H7 (cell line): ENCODE measurements at regions not wholly inside any gene's neighbourhood (a gene's known extent, or its start where the extent isn't known, plus 50 kb on each side); places are given as distances from the start of the nearest gene placed in this dataset.

Source experiments
- DNase-seq: peaks from one replicate; pipeline ENCODE4 v3.0.0; 2012
- H3K27me3 ChIP-seq: 2 replicates; pipeline ENCODE4 v1.6.0; 2011; ENCODE audit warnings: mild to moderate bottlenecking, low read length; ENCODE audit not compliant: control insufficient read depth, insufficient read depth
- H3K36me3 ChIP-seq: replicated peaks from 2 replicates; pipeline ENCODE4 v1.5.1; 2011; ENCODE audit warnings: low read length; ENCODE audit not compliant: control insufficient read depth, insufficient read depth
- H3K4me3 ChIP-seq: 2 replicates; pipeline ENCODE4 v1.5.1; 2011; ENCODE audit warnings: low read depth, mild to moderate bottlenecking, control low read depth, low read length, moderate library complexity; ENCODE audit not compliant: insufficient read depth

GRCh38 chr10:2950546-2950945 lies 116.8 kb upstream of the PFKP start:
- Histone ChIP-seq H3K36me3 (no peaks in the 10 kb centered on the region), H3K27me3 (no peaks in the 10 kb centered on the region), H3K4me3 (no peak overlapping the region)
- no peak for DNase-seq

DNA sequence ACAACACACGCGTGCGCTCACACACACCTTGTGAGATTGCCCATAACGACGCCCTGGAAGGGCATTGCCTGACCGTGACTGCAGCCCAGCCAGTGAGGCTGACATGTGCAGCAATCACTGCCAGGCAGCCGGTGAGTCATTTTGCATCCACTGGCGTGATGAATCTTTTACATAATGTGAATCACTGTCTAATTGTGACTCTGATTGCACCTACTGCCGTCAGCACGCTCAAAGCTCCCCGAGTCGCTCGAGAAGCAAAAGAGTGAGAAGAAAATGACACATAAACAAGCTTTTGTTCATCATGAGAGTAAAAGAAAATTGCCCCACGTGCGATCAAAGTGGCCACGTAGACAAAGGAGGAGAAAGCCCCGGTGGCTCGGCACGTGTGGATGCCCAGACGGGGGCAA lies 117.4 kb upstream of the PFKP start:
- Histone ChIP-seq H3K4me3 (no peak overlapping the region), H3K36me3 (no peaks in the 10 kb centered on the region), H3K27me3 (no peaks in the 10 kb centered on the region)
- no peak for DNase-seq

- H3K36me3 ChIP-seq = no peaks in the 10 kb centered on the region
- DNase-seq = no peak
- no peaks in the 10 kb centered on the region for H3K27me3 ChIP-seq
- H3K4me3 ChIP-seq = no peak overlapping the region
These were observed 118.0 kb upstream of the PFKP start for GRCh38 chr10:2949221-2949947.

DNA sequence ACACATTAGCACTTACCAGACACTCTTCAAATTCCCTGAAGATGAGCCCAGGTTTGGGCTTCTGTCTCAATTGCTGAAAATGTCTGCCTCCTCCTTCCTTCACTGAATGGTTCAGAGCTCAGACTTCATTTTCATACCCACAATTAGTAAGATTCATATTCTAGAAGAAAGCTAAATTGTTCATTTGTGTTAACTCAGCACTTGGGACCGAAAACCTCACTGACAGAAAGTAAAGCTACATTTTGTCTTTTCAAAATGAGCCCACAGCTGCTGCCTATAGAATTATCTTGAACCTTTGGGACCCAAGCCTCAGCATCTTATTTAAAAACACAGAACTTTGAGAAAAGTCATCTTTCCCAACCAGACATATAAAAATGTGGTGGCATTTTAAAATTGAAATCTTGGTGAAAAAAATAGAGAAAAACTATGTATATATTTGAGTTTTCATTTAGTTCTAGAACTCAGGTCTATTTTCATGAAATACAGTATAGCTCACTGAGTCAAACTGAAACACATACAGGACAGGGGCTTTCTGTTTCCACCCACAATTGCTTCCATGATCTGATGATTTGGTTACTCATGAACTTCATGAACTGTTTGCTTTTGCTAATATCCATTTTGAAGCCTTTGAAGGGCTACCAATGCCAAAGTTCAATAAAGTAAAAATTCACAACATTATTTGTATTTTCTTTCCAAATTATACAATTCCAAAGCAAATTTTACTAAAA lies 119.1 kb upstream of the PFKP start:
- Histone ChIP-seq H3K36me3 (no peaks in the 10 kb centered on the region), H3K27me3 (no peaks in the 10 kb centered on the region), H3K4me3 (no peak overlapping the region)
- DNase-seq = no peak

GRCh38 chr10:2944788-2945187 lies 122.6 kb upstream of the PFKP start:
- no peak for DNase-seq
- no peaks in the 10 kb centered on the region for H3K27me3 ChIP-seq
- H3K4me3 ChIP-seq = no peak overlapping the region
- no peaks in the 10 kb centered on the region for H3K36me3 ChIP-seq

- H3K4me3 ChIP-seq = no peak overlapping the region
- no peaks in the 10 kb centered on the region for H3K27me3 ChIP-seq
- no peak for DNase-seq
- H3K36me3 ChIP-seq = no peaks in the 10 kb centered on the region
These were observed 123.3 kb upstream of the PFKP start for GRCh38 chr10:2943932-2944614.

DNA sequence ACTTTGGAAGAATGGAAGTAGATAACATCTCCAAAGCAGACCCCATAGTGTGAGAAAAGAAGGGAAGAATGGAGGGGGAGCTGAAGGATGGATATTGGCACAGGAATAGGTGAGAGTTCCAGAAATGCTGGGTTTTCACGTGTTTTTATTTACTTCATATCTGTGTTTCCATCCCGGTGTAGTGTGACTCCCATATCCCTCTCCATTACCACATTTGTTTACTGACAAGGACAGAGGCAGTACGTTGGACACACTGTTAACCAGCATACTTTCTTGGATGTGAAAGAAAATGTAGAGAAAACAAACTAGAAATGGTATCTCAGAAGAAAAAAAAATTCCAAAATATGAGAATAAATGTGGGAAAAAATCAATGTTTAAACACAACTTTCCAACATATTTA lies 124.4 kb upstream of the PFKP start:
- DNase-seq = no peak
- Histone ChIP-seq H3K27me3 (no peaks in the 10 kb centered on the region), H3K36me3 (no peaks in the 10 kb centered on the region), H3K4me3 (no peak overlapping the region)

DNA sequence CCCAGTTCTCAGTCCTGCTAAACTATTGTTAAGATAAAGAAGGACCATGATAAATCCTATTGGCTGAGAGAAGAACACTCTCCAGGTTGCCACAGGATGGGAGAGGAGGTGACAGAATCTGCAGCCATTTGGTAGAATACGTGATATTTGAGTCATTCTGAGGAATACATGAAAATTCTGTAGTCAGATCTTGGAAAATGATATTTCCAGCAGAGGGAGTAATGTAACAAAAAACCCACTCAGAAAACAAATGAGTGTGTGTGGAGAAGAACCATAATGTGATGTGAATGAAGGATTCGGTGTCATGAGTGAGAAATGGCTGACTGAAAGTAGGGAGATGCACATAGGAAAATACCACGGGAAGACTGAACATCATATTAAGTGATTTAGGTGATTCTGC lies 128.5 kb upstream of the PFKP start:
- Histone ChIP-seq H3K27me3 (no peaks in the 10 kb centered on the region), H3K4me3 (no peak overlapping the region), H3K36me3 (no peaks in the 10 kb centered on the region)
- DNase-seq = no peak

- no peak overlapping the region for H3K4me3 ChIP-seq
- no peaks in the 10 kb centered on the region for H3K27me3 ChIP-seq
- H3K36me3 ChIP-seq = no peaks in the 10 kb centered on the region
- DNase-seq = no peak
These were observed 130.5 kb upstream of the PFKP start for GRCh38 chr10:2936816-2937215.

DNA sequence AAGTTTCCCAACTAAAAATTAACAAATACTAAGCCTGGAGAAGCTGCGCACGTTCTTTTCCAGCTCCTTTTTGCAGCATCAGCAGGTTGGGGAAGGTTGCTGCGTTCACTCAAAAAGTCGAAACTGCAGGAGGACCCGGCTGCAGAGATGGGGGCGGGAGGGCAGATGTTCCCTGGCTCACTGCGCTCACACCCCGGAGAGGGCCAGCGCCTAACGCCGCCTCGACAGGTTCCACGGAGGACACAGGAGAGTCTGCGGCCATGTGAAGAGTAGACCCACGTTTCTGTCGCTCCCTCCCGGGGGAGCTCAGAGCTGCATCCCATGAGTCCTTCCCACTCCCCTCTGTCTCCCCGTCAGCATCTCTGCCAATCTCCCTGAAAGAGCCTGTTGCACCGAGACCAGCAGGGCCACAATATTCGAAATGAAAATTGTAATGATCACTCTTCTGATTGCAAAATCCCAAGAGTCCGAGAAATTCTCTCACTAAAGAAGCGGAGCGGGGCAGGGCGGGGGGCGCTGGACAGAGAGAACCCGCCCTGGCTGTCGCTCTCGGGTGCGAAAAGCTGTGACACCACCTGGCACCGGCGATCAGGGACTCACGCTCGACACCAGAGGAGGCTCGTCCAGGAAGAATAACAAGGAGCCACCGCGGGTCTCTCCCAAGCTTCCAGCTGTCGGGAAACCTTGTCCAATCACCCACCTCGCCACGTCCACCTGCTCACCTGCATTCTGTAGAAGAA lies 131.5 kb upstream of the PFKP start:
- Histone ChIP-seq H3K36me3 (no peaks in the 10 kb centered on the region), H3K4me3 (no peak overlapping the region), H3K27me3 (no peaks in the 10 kb centered on the region)
- no peak for DNase-seq

GRCh38 chr10:2933924-2934323 lies 133.4 kb upstream of the PFKP start:
- Histone ChIP-seq H3K4me3 (no peak overlapping the region), H3K27me3 (no peaks in the 10 kb centered on the region), H3K36me3 (no peaks in the 10 kb centered on the region)
- no peak for DNase-seq

- Histone ChIP-seq H3K36me3 (no peaks in the 10 kb centered on the region), H3K4me3 (no peak overlapping the region), H3K27me3 (no peaks in the 10 kb centered on the region)
- DNase-seq = no peak
These were observed 133.8 kb upstream of the PFKP start for GRCh38 chr10:2933519-2933918.

DNA sequence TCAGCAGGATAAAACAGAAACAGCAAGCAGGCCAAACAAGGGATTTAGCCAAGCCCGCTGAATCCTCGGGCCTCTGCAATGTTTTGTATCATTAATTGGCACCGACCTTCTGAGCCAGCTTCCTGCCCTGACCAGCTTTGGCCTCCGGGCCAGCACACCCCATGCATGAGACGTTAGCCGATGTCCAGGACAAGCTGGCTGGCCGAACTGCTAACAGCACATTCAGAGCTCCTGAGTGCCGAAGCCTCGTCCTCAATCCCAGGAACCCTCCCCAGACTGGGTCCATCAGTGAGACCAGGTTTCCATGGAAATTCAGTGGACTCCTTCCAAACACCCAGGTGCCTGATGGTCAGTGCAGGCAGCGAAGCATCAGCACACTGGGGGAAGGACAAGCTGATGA lies 134.3 kb upstream of the PFKP start:
- no peak for DNase-seq
- Histone ChIP-seq H3K27me3 (no peaks in the 10 kb centered on the region), H3K4me3 (no peak overlapping the region), H3K36me3 (no peaks in the 10 kb centered on the region)

- H3K27me3 ChIP-seq = no peaks in the 10 kb centered on the region
- DNase-seq = no peak
- no peak overlapping the region for H3K4me3 ChIP-seq
- H3K36me3 ChIP-seq = no peaks in the 10 kb centered on the region
These were observed 137.7 kb upstream of the PFKP start for GRCh38 chr10:2929480-2930258.
